ENCODE measurements at regions not wholly inside any gene's neighbourhood (a gene's known extent, or its start where the extent isn't known, plus 50 kb on each side); places are given as distances from the start of the nearest gene placed in this dataset.

DNA sequence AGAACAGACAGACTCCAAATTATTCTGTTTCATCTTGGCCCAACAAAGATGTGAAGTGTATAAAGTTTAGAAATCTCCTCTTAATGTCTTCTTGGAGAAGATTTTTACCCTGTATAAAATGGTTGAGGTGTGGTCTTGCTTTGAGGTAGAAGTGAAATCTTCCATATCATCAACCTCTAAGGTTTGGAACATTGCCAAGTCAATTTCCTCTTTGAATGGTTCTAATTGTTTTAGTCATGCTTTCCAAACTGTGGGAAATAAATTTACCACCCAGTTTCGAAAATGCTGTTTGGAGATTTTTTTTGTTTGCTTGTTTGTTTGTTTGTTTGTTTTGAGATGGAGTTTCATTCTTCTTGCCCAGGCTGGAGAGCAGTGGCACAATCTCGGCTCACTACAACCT, 174.1 kb upstream of the ADAMTS3 start:
- TF ChIP-seq, protein P1, sequence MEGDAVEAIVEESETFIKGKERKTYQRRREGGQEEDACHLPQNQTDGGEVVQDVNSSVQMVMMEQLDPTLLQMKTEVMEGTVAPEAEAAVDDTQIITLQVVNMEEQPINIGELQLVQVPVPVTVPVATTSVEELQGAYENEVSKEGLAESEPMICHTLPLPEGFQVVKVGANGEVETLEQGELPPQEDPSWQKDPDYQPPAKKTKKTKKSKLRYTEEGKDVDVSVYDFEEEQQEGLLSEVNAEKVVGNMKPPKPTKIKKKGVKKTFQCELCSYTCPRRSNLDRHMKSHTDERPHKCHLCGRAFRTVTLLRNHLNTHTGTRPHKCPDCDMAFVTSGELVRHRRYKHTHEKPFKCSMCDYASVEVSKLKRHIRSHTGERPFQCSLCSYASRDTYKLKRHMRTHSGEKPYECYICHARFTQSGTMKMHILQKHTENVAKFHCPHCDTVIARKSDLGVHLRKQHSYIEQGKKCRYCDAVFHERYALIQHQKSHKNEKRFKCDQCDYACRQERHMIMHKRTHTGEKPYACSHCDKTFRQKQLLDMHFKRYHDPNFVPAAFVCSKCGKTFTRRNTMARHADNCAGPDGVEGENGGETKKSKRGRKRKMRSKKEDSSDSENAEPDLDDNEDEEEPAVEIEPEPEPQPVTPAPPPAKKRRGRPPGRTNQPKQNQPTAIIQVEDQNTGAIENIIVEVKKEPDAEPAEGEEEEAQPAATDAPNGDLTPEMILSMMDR (IDR thresholded peaks at IDR 0.05; ENCODE audit: insufficient read depth, low read length, poor library complexity, severe bottlenecking), result no peak
- TF ChIP-seq EZH2phosphoT487 (conservative IDR thresholded peaks at IDR 0.05; ENCODE audit: low read length), result no peak

All from SU-DHL-6 (cell line).